Astrocyte of the cerebellum (primary cell): ENCODE measurements at regions not wholly inside any gene's neighbourhood (a gene's known extent, or its start where the extent isn't known, plus 50 kb on each side); places are given as distances from the start of the nearest gene placed in this dataset.

ENCODE experiments used
- DNase-seq: peaks from one replicate; pipeline ENCODE4 v3.0.0-alpha.2; 2011; ENCODE audit warnings: low read depth
- H3K4me3 ChIP-seq: 2 replicates; pipeline ENCODE4 v1.5.1; 2011; ENCODE audit warnings: mild to moderate bottlenecking, low read depth, low read length, moderate library complexity
- CTCF ChIP-seq: IDR thresholded peaks from 2 replicates; pipeline ENCODE4 v1.5.1; 2012; ENCODE audit warnings: low read length, low read depth, moderate library complexity, mild to moderate bottlenecking; ENCODE audit errors: missing control alignments
- in situ Hi-C: cut with HindIII; loops from 2 replicates; pipeline ENCODE4 v1.10.0; 2017; ENCODE audit warnings: low sequenced_read_pairs

DNA sequence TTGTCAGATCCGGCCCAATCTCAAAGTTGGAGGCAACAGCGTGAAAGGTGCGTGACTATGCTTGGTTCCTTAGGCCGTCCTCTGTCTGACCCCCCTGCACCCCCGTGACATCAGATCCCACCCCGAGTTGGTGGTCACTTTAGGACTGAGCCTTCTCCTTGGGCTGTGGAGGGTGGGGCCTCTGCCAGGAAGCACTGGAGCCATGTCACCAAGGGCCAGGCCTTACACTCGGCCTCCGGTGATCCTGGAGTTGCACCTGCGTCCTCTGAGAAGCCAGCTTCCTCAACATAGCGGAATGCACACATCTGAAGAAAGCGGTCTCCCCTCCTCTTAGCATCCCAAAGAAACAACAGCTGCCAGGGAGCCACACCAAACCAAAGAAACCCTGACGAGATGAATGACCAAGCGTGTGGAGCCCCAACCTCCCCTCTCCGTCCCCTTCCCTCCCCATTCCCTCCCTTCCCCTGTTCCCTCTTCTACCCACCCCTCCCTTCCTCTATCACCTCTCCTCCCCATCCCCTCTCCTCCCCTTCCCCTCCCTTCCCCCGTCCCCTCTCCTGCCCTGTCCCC, 182.6 kb downstream of the TTLL2 start:
- TF ChIP-seq CTCF, result no peak
- in situ Hi-C loops, result no loop called here
- no peak for DNase-seq
- no peak overlapping the region for H3K4me3 ChIP-seq

DNA sequence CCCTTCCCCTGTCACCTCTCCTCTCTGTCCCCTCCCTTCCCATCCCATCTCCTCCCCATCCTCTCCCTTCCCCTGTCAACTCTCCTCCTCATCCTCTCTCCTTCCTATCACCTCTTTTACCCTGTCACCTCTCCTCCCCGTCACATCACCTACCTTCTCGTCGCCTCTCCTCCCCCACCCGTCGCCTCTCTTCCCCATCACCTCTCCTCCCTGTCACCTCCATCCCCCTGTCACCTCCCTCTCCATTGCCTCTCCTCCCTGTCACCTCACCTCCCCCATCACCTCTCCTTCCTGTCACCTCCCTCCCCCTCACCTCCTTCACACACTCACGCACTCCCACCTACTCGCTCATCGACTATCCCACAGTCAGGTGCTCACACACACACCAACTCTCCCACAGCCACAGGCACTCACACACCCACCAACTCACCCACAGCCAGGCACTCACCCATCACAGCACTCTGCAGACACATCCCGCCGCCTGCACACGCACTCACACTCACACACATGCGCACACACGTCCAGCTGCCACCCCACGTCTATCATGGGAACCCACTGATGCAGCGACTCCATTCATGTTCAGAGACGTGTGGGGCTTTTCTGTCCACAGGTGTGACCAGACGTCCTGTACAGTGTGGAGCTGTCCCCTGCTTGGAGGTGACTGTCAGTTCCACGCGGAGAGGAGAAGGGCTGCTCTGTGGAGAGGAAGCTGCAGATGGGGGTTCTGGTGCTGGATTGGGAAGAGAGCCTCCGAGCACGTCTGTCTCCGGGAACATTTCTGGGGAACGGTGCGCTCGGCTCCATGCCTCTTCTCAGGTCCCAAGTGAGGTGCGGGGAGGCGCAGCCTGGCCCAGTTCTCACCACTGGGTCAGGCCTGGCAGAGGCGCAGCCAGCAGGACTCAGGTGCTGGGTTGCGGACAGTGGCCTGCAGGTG, 184.3 kb downstream of the TTLL2 start:
- no peak overlapping the region for H3K4me3 ChIP-seq
- TF ChIP-seq CTCF, result no peak
- in situ Hi-C loops, result no loop called here
- no peak for DNase-seq

- in situ Hi-C loops, result no loop called here
- H3K4me3 ChIP-seq, result no peak overlapping the region
- no peak for DNase-seq
- TF ChIP-seq CTCF, result no peak
Observed at GRCh38 chr6:167509853-167510220, 185.0 kb downstream of the TTLL2 start.

DNA sequence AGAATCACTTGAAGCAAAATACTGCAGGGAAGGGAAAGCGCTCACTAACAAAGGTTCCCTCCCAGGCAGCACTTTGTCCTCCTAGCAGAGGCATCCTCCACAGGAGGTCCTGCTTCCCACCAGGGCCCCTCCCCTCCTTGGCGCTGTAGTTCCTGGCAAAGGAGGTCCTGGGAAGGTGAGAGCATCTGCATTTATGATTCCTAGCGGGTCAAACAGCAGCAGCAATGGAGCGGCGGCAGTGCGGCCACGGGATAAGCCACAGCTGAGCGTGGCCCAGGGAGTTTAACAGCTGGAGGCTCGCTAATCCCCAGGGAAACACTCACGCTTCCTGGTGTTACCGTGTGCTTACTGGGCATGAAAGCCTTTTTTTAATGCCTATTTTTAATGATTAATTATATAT, 185.8 kb downstream of the TTLL2 start:
- no peak for DNase-seq
- TF ChIP-seq CTCF, result no peak
- no peak overlapping the region for H3K4me3 ChIP-seq
- in situ Hi-C loops, result no loop called here

- DNase-seq, result no peak
- TF ChIP-seq CTCF, result no peak
- in situ Hi-C loops, result no loop called here
- H3K4me3 ChIP-seq, result no peak overlapping the region
Observed at GRCh38 chr6:167512696-167513375, 187.9 kb downstream of the TTLL2 start.

GRCh38 chr6:167513778-167514177, 188.9 kb downstream of the TTLL2 start:
- DNase-seq, result no peak
- in situ Hi-C loops, result no loop called here
- no peak overlapping the region for H3K4me3 ChIP-seq
- TF ChIP-seq CTCF, result no peak
